ENCODE measurements at regions not wholly inside any gene's neighbourhood (a gene's known extent, or its start where the extent isn't known, plus 50 kb on each side); places are given as distances from the start of the nearest gene placed in this dataset.

- TF ChIP-seq CTCF (IDR thresholded peaks at IDR 0.05; ENCODE audit: low read depth, low read length, poor library complexity, severe bottlenecking), result no peak
- TF ChIP-seq EZH2phosphoT487 (IDR thresholded peaks at IDR 0.05; ENCODE audit: borderline replicate concordance, low read length), result no peak
Observed at GRCh38 chr15:69845159-69845558, 252.6 kb downstream of the TLE3 start.

Measured in DOHH2 (cell line).